Heart right ventricle (tissue), 16 donors: ENCODE measurements at regions not wholly inside any gene's neighbourhood (a gene's known extent, or its start where the extent isn't known, plus 50 kb on each side); places are given as distances from the start of the nearest gene placed in this dataset.

Experiments
- ATAC-seq, 8 donors: fragments of 200-7000 bp; cut with Tn5 transposase; one replicate each; pipeline ENCODE4 v1.9.1; 2020; ENCODE audit warnings: mild to moderate bottlenecking in 8 of 8, moderate library complexity in 8 of 8, moderate number of reproducible peaks in 1 of 8
- DNase-seq, 2 donors: peaks; one replicate each; pipeline ENCODE4 v3.0.0-alpha.2; 2020
- H3K27ac ChIP-seq, 10 donors: fragments of 200-600 bp; sonication (generic) in 2 of 10; one replicate each; pipeline versions ENCODE4 v1.5.0 to v1.8.0; 2020 to 2022; ENCODE audit warnings: mild to moderate bottlenecking in 3 of 10
- H3K27me3 ChIP-seq, 7 donors: fragments of 200-600 bp; one replicate each; pipeline ENCODE4 v1.8.0; 2021 to 2022; ENCODE audit warnings: mild to moderate bottlenecking in 2 of 7
- H3K36me3 ChIP-seq, 9 donors: fragments of 200-600 bp; sonication (generic) in 1 of 9; one replicate each; pipeline versions ENCODE4 v1.5.0 to v1.8.0; 2020 to 2022; ENCODE audit warnings: mild to moderate bottlenecking in 2 of 9
- H3K4me1 ChIP-seq, 9 donors: fragments of 200-600 bp; sonication (generic) in 1 of 9; one replicate each; pipeline versions ENCODE4 v1.5.0 to v1.8.0; 2020 to 2022; ENCODE audit warnings: mild to moderate bottlenecking in 4 of 9
- H3K4me3 ChIP-seq, 10 donors: fragments of 200-600 bp; sonication (generic) in 2 of 10; one replicate each; pipeline versions ENCODE4 v1.5.0 to v1.8.0; 2020 to 2022; ENCODE audit warnings: mild to moderate bottlenecking in 7 of 10, moderate library complexity in 2 of 10
- H3K9me3 ChIP-seq, 11 donors: fragments of 200-600 bp in 10 of 11; sonication (generic) in 2 of 11; one replicate each; pipeline versions ENCODE4 v1.5.0 to v1.8.0; 2013 to 2022; ENCODE audit warnings: mild to moderate bottlenecking in 2 of 11, control low read depth in 1 of 11, moderate library complexity in 1 of 11
- CTCF ChIP-seq, 9 donors: fragments of 200-600 bp; sonication (generic) in 2 of 9; IDR thresholded peaks; one replicate each; pipeline versions ENCODE4 v1.5.0 to v1.8.0; 2021 to 2022; ENCODE audit warnings: antibody characterized with exemption in 9 of 9, mild to moderate bottlenecking in 5 of 9, moderate library complexity in 1 of 9
- WGBS, 2 donors: extraction: QIAGEN DNeasy Blood & Tissue Kit; methylation state at CpG; one replicate each; pipeline ENCODE4 v1.1.7; 2013; ENCODE audit warnings: inconsistent platforms in 1 of 2; 5-methylcytosine and 5-hydroxymethylcytosine counted together
- intact Hi-C, 10 donors: fragments of 100-400 bp; cut with DNase I; formaldehyde crosslinking; loops; one replicate each; pipeline versions ENCODE4 v1.11.1 to v1.14.2; 2022
- donor health status: Arrhythmogenic right ventricular cardiomyopathy.
- donor health status: ischemic (EF 13 %, LVEDD 7.1; RV severe dilation, severe dysfunction).
- donor health status: healthy with polysubstance abuse.
- donor health status: DM: no; HTN: yes; CAD: no.
- donor health status: DM: no; HTN: no; CAD: no.
- donor health status: ischemic (EF 25% LVEDD 6.9; RV normal size, moderate dysfunction).
- donor health status: ischemic (EF 25% LVEDD 5.7; RV mildly dilated, moderate dysfunction).
- donor health status: healthy.
- donor health status: DM: yes; HTN: yes; CAD: no.
- donor health status: Ischemic cardiomyopathy.
- donor health status: ischemic (EF 35%, LVEDD 5.7; RV mildly dilated, moderate dysfunction).
- donor health status: nonischemic (EF 11% LVEDD 7.7; RV severe dilation, severe dysfunction).
- donor health status: DM: yes; HTN: yes; CAD: no.
- donor health status: PGD.
- donor health status: ischemic (EF 29% LVEDD 5.4; RV normal size, mild dysfunction).
- donor health status: nonischemic (EF 23%, LVEDD 6.1; RV moderate dilation, normal function).

- WGBS, 2 donors, result 66 to 89% methylated on average over 5 of the region's 5 CpGs
- Histone ChIP-seq H3K9me3 (no peaks in the 10 kb centered on the region), H3K27ac (no peak overlapping the region), H3K36me3 (no peaks in the 10 kb centered on the region), H3K4me1 (peaks cover 0 to 3% (median 0%) of the 10 kb centered on the region in 9 donors), H3K4me3 (no peak overlapping the region), H3K27me3 (no peaks in the 10 kb centered on the region)
- DNase-seq (no peak), ATAC-seq (no peak)
- intact Hi-C loops, result no loop called here
- TF ChIP-seq CTCF (IDR thresholded peaks at IDR 0.05), result no peak
Observed at GRCh38 chr5:3845230-3845629, 249.6 kb downstream of the IRX1 start.

- TF ChIP-seq CTCF (IDR thresholded peaks at IDR 0.05), result no peak
- intact Hi-C loops, result no loop called here
- 66 to 88% methylated on average over 13 of the region's 13 CpGs for WGBS, 2 donors
Observed at GRCh38 chr5:3852161-3852916, 256.7 kb downstream of the IRX1 start.

GRCh38 chr5:3853362-3853761 lies 257.7 kb downstream of the IRX1 start:
- Histone ChIP-seq H3K4me1 (peaks cover 0 to 26% (median 7%) of the 10 kb centered on the region in 9 donors), H3K27me3 (no peaks in the 10 kb centered on the region), H3K36me3 (no peaks in the 10 kb centered on the region), H3K27ac (peak overlapping the region in 8 of 10 donors; percentile 52 to 80 (median 72)), H3K9me3 (no peaks in the 10 kb centered on the region), H3K4me3 (no peak overlapping the region)
- WGBS, 2 donors, result 53 to 60% methylated on average over 11 of the region's 11 CpGs
- intact Hi-C loops, result no loop called here
- DNase-seq (no peak), ATAC-seq (peak in 6 of 8 donors; percentile 73 to 88 (median 81))
- TF ChIP-seq CTCF (IDR thresholded peaks at IDR 0.05), result no peak

More at GRCh38 chr5:3852161-3852916, 256.7 kb downstream of the IRX1 start:
- Histone ChIP-seq H3K4me3 (no peak overlapping the region), H3K9me3 (no peaks in the 10 kb centered on the region), H3K36me3 (no peaks in the 10 kb centered on the region), H3K4me1 (peaks cover 0 to 26% (median 7%) of the 10 kb centered on the region in 9 donors), H3K27ac (peak overlapping the region in 2 of 10 donors; percentile 65 to 80), H3K27me3 (no peaks in the 10 kb centered on the region)
- DNase-seq (no peak), ATAC-seq (no peak)

GRCh38 chr5:3854188-3854821 lies 258.7 kb downstream of the IRX1 start:
- Histone ChIP-seq H3K9me3 (no peaks in the 10 kb centered on the region), H3K36me3 (no peaks in the 10 kb centered on the region), H3K4me3 (peak overlapping the region in 5 of 10 donors; percentile 1 to 29 (median 16)), H3K4me1 (peaks cover 0 to 26% (median 6%) of the 10 kb centered on the region in 9 donors), H3K27me3 (no peaks in the 10 kb centered on the region), H3K27ac (peak overlapping the region in 9 of 10 donors; percentile 10 to 80 (median 71))
- peak; percentile 45 to 62 for DNase-seq
- intact Hi-C loops, result no loop called here
- TF ChIP-seq CTCF (IDR thresholded peaks at IDR 0.05), result no peak
- peak; percentile 75 to 96 (median 88) for ATAC-seq
- 15 to 33% methylated on average over 30 of the region's 30 CpGs for WGBS, 2 donors
